Transverse colon (tissue), 4 donors: ENCODE measurements at regions not wholly inside any gene's neighbourhood (a gene's known extent, or its start where the extent isn't known, plus 50 kb on each side); places are given as distances from the start of the nearest gene placed in this dataset.

ENCODE experiments used
- CTCF ChIP-seq, 5 experiments: fragments of 200-600 bp in 3 of 5; fragments of 450-650 bp in 2 of 5; sonication (generic) in 3 of 5; IDR thresholded peaks; 1 replicate in 2 of 5; 2 replicates in 3 of 5; pipeline ENCODE4 v1.5.1; 2016 to 2017; ENCODE audit warnings: antibody characterized with exemption in 5 of 5, inconsistent platforms in 3 of 5, mild to moderate bottlenecking in 2 of 5, moderate library complexity in 1 of 5
- EP300 ChIP-seq: sonication (generic); formaldehyde crosslinking; IDR thresholded peaks from one replicate; pipeline ENCODE4 v1.6.1; 2017; ENCODE audit warnings: antibody characterized with exemption, low read depth
- POLR2A ChIP-seq: fragments of 450-650 bp; IDR thresholded peaks from one replicate; pipeline ENCODE4 v1.6.1; 2016; ENCODE audit warnings: antibody characterized with exemption, mild to moderate bottlenecking, moderate library complexity
- POLR2AphosphoS5 ChIP-seq, 3 donors: sonication (generic); formaldehyde crosslinking; IDR thresholded peaks; one replicate each; pipeline ENCODE4 v1.6.1; 2016; ENCODE audit warnings: antibody characterized with exemption in 3 of 3

- TF ChIP-seq CTCF (IDR thresholded peaks at IDR 0.05) (no peak), POLR2A (no peak), POLR2AphosphoS5 (IDR thresholded peaks at IDR 0.05) (no peak), EP300 (no peak)
Observed at GRCh38 chr13:80850771-80851170, 509.8 kb upstream of the SPRY2 start.
